ENCODE measurements at regions not wholly inside any gene's neighbourhood (a gene's known extent, or its start where the extent isn't known, plus 50 kb on each side); places are given as distances from the start of the nearest gene placed in this dataset.

DNA sequence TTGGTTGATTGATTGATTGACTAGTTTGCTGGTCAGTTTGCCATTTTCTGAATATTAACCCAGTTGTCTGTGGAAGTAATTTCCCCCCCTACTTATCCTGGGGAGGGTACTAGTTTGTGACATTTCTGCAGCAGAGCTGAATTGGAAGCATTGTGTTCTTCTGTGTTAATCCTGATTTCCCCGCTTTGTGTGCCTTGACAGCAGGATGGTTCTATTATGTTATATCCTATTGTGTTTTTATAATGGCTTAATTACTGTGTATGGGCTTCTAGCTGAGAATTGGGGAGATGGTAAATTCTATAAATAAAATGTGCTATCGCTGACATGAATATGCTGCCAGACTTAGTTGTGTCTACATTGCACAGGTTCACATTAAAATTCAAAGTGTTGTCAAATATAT lies 499.7 kb downstream of the COG6 start:
- H3K36me3 ChIP-seq: no peaks in the 10 kb centered on the region

DNA sequence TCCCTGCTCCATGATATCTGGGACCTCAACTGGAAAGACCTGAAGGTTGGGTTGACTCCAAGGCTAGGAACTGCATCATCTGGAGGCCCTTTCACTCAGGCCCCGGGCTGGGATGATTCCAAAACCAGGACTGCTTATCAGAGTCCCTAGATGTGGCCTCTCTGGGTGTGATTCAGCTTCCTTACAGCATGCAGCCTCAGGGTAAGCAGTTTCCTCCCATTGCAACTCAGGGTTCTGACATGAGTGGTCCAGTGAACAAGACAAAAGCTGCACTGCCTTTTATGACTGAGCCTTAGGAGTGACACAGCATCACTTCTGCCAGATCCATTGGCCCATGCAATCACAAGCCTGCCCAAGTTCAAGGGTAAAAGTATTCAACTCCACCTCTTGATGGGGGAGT lies 502.8 kb downstream of the COG6 start:
- Histone ChIP-seq H3K27ac (no peak overlapping the region), H3K36me3 (no peaks in the 10 kb centered on the region), H3K4me3 (no peak overlapping the region), H3K9me3 (no peaks in the 10 kb centered on the region), H3K27me3 (replicated peaks in 1 of 7) (no peaks in the 10 kb centered on the region), H3K4me1 (peaks cover 0 to 6% (median 0%) of the 10 kb centered on the region in 6 donors)
- WGBS, 5 donors: 0 to 50% (median 26%) methylated on average over 1 of the region's 1 CpG
- intact Hi-C loops (cut with DNase I; ENCODE audit: low total_unique reads): no loop called here
- DNase-seq: no peak
- TF ChIP-seq, protein P1, sequence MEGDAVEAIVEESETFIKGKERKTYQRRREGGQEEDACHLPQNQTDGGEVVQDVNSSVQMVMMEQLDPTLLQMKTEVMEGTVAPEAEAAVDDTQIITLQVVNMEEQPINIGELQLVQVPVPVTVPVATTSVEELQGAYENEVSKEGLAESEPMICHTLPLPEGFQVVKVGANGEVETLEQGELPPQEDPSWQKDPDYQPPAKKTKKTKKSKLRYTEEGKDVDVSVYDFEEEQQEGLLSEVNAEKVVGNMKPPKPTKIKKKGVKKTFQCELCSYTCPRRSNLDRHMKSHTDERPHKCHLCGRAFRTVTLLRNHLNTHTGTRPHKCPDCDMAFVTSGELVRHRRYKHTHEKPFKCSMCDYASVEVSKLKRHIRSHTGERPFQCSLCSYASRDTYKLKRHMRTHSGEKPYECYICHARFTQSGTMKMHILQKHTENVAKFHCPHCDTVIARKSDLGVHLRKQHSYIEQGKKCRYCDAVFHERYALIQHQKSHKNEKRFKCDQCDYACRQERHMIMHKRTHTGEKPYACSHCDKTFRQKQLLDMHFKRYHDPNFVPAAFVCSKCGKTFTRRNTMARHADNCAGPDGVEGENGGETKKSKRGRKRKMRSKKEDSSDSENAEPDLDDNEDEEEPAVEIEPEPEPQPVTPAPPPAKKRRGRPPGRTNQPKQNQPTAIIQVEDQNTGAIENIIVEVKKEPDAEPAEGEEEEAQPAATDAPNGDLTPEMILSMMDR (IDR thresholded peaks at IDR 0.05 in 8 of 11, conservative IDR thresholded peaks at IDR 0.05 in 3 of 11): no peak
- TF ChIP-seq POLR2AphosphoS5 (IDR thresholded peaks at IDR 0.05) (no peak), POLR2A (IDR thresholded peaks at IDR 0.05) (no peak)

More for the DNA sequence above, 499.7 kb downstream of the COG6 start:
- Histone ChIP-seq H3K4me3 (no peak overlapping the region), H3K27ac (no peak overlapping the region), H3K27me3 (replicated peaks in 1 of 7) (no peaks in the 10 kb centered on the region), H3K9me3 (no peaks in the 10 kb centered on the region), H3K4me1 (peaks cover 0 to 9% (median 0%) of the 10 kb centered on the region in 6 donors)
- intact Hi-C loops (cut with DNase I; ENCODE audit: low total_unique reads): no loop called here
- WGBS, 5 donors: 94 to 100% (median 97%) methylated on average over 2 of the region's 2 CpGs
- no peak for TF ChIP-seq POLR2A (IDR thresholded peaks at IDR 0.05)
- TF ChIP-seq, protein P1 (IDR thresholded peaks at IDR 0.05 in 8 of 11, conservative IDR thresholded peaks at IDR 0.05 in 3 of 11): no peak
- no peak for TF ChIP-seq POLR2AphosphoS5 (IDR thresholded peaks at IDR 0.05)
- DNase-seq: no peak

DNA sequence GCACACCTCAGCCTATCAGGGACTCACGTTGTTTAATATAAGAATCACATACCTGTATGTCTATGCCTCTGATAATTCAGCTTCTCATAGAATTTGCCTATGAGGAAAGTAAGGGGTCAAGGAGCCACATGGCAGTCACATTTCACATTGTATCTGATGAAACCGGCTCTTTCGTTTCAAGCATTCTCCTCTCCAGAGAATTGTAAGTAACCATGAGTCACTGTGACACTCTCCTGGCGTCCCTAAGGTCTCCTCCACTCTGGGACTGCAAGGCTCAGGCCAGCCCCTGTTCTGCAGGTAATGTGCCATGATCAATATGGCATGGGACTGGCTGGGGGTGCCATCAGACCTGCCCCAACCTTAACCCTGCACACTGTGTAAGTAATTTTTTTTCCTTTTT lies 503.3 kb downstream of the COG6 start:
- Histone ChIP-seq H3K4me1 (peaks cover 0 to under 1% (median 0%) of the 10 kb centered on the region in 6 donors), H3K27me3 (replicated peaks in 1 of 7) (no peaks in the 10 kb centered on the region), H3K36me3 (no peaks in the 10 kb centered on the region), H3K9me3 (no peaks in the 10 kb centered on the region), H3K27ac (no peak overlapping the region), H3K4me3 (no peak overlapping the region)
- intact Hi-C loops (cut with DNase I; ENCODE audit: low total_unique reads): no loop called here
- WGBS, 5 donors: 83 to 92% (median 89%) methylated on average over 4 of the region's 4 CpGs
- no peak for TF ChIP-seq POLR2A (IDR thresholded peaks at IDR 0.05)
- TF ChIP-seq, protein P1 (IDR thresholded peaks at IDR 0.05 in 8 of 11, conservative IDR thresholded peaks at IDR 0.05 in 3 of 11): no peak
- no peak for TF ChIP-seq POLR2AphosphoS5 (IDR thresholded peaks at IDR 0.05)
- no peak for DNase-seq

DNA sequence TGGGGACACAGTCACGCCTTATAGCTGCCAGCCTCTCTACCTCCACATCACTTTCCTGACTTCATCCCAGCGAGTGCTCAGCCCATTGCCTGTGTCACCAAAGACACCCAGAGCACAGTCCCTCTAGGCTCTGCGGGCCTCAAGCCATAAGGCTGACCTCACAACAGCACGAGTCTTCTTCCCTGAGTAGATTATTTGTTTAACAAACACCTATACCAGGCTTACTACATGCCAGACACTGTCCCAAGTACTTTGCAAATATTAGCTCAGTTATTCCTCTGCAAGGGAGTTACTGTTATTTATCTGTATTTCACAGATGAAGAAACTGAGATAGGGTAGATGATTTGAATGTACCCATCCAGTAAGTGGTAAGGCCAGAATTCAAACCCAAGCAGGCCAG lies 504.3 kb downstream of the COG6 start:
- Histone ChIP-seq H3K9me3 (no peaks in the 10 kb centered on the region), H3K27me3 (replicated peaks in 1 of 7) (no peaks in the 10 kb centered on the region), H3K4me3 (no peak overlapping the region), H3K36me3 (no peaks in the 10 kb centered on the region), H3K4me1 (no peaks in the 10 kb centered on the region), H3K27ac (no peak overlapping the region)
- intact Hi-C loops (cut with DNase I; ENCODE audit: low total_unique reads): no loop called here
- TF ChIP-seq, protein P1 (IDR thresholded peaks at IDR 0.05 in 8 of 11, conservative IDR thresholded peaks at IDR 0.05 in 3 of 11): no peak
- TF ChIP-seq POLR2A (IDR thresholded peaks at IDR 0.05) (no peak), POLR2AphosphoS5 (IDR thresholded peaks at IDR 0.05) (no peak)
- 95 to 99% (median 95%) methylated on average over 4 of the region's 4 CpGs for WGBS, 5 donors
- DNase-seq: no peak
